Activated CD8-positive, alpha-beta memory T cell treated with anti-CD3 and anti-CD28 coated beads for 4 hours (primary cell): ENCODE measurements at regions not wholly inside any gene's neighbourhood (a gene's known extent, or its start where the extent isn't known, plus 50 kb on each side); places are given as distances from the start of the nearest gene placed in this dataset.
"Not testable (repeated sequence)": the region's sequence is repeated elsewhere in the genome, so short reads cannot be mapped to it uniquely, and the experiment has no call there.

ENCODE experiments used
- DNase-seq, 2 donors: peaks; one replicate each; pipeline ENCODE4 v3.0.0-alpha.2; 2020; ENCODE audit warnings: low read depth in 2 of 2

DNA sequence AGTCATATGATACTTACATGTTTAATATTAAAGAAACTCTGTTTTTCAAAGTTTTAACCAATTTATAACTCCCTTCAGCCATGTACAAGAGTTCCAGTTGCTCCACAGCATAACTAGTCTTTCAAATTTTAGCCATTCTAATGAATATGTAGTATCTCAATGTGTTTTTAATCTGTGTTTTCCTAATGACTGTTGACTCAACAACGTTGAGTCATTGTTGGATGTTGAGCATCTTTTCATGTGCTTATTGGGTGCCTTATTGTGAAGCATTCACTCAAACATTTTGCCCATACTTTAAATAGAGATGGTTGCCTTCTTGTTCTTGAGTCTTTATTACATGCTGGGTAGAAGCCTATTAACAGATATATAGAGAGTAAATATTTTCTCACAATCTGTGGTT, 240.2 kb upstream of the LYPLAL1 start:
- no peak for DNase-seq

DNA sequence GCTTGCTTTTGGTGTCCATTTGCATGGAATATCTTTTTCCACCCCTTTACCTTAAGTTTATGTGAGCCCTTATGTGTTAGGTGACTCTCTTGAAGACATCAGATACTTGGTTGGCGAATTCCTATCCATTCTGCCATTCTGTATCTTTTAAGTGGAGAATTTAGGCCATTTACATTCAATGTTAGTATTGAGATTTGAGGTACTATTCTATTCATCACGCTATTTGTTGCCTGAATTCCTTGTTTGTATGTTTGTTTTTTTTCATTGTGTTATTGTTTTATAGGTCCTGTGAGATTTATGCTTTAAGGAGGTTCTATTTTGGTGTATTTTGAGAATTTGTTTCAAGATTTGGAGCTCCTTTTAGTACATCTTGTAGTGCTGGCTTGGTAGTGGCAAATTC, 238.3 kb upstream of the LYPLAL1 start:
- not testable (repeated sequence) for DNase-seq

DNA sequence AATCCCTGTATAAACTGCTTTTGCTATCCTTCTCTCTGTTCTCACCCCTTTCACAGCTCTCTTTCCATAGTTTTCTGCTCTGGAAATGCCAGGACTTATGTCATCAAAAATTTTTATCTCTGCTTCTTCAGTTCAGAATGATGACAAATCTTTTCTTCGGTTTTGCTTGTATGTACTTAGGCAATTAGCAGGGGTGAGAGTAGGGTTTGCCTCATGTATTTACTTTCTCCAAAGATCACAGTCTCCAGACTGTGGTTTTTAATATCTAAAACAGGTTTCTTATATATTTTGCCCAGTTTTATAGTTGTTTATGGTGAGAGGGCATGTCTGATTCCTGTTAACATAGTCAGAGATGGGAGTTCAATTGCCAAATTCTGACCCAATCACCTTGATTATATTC, 235.4 kb upstream of the LYPLAL1 start:
- DNase-seq, result no peak

DNA sequence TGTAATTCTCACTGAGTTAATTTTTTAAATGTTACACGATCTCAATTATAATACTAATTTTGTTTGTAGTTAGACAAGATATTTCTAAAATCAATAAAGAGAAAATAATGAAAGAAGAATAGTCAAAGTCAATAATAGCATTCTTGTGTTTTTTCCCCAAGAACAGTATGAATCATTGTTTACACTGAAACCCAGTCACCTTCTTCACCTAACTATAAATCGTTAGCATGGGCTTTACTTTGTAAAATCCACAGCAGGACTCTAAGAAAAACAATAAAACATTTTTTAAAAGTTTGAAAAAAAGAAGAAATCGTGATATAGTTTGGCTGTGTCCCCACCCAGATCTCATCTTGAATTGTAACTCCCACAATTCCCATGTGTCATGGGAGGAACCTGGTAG, 234.6 kb upstream of the LYPLAL1 start:
- DNase-seq, result no peak

DNA sequence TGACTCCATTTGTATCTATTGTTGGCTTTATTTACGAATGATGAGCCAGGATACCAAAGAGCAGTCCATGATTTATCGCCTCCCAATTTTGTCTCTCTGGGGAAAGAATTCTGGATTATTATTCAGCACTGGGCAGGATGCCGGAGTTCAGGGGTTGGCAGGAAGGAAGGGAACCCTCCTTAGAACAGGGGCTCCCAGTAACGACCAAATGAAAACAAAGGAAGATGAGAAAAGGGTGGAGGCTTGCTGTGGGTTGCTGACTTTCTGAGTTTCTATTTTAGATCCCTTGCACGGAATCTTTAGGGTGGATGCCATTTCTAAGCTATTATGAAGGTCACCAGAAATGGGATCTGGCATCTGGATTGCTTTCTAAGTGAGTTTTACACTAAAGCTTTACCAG, 231.2 kb upstream of the LYPLAL1 start:
- DNase-seq, result no peak

DNA sequence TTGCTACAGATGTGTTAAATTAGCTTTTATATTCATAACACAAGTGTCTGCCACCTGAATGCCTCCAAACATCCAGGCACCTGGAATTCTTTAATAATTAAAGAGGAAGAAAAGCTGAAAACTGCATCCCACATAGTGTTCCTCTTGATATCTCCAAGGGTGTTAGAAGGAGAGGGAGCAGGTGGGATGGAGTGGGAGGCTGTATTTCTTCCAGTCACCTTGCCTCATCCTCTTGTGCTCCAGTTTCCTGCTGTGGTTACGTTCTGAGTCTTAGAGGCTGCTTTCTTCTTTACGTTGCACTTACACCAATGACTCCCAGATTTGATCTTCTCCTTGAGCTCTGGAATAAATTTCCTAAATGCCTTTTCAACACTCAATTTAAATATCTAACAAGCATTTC, 230.3 kb upstream of the LYPLAL1 start:
- no peak for DNase-seq

DNA sequence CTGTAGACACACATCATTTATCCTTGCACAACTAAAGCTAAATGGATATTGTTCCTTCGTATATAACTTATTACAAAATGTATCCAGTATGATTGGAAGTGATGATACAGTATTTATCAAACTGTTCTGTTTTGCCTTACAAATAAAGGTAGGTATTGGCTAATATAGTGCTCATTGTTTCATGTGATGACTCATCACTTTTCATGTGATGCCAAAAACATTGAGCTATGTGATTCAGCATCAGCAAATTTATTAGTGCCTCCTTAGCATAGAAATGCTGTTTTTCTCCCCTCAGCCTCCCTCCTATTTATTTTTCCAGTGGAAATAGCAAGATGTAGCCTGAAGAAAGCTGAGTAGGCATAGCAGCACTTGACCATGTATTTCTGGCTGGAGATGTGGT, 228.6 kb upstream of the LYPLAL1 start:
- no peak for DNase-seq

DNA sequence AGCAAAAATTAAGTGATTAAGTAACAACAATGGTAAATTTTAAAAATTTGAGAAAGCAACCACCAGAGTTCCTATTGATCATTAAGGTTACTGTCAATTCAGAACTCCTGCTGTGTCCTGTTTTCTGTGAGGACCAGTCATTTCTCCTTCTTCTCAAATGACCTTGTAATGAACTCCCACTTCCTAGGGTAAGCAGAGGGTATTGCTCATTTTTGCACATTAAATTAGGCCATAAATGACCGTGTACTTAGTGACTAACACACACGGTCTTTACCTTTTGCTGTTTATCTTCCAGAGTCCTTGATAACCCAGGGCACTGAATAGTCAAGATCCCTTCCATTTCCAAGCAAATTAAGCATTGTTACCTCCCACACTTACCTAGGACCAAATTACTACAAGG, 227.5 kb upstream of the LYPLAL1 start:
- DNase-seq, result no peak

DNA sequence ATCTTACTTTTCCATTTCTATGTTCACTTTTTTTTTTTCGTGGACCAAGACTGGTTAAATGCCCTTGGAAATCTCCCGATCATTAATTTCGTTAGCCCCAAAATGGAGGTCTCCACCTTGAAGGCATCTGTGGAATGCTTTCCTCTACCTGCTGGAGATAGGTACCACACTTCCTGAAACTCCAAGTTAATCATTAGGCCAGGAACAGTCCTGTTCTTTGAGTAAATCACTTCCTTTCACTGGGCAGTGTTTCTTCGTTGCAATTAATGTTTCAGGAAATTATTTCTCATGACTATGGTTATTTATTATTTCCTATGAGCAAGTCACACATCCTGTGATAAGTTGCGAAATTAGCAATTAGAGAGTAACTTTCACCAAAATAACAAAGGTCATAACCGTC, 225.2 kb upstream of the LYPLAL1 start:
- no peak for DNase-seq

DNA sequence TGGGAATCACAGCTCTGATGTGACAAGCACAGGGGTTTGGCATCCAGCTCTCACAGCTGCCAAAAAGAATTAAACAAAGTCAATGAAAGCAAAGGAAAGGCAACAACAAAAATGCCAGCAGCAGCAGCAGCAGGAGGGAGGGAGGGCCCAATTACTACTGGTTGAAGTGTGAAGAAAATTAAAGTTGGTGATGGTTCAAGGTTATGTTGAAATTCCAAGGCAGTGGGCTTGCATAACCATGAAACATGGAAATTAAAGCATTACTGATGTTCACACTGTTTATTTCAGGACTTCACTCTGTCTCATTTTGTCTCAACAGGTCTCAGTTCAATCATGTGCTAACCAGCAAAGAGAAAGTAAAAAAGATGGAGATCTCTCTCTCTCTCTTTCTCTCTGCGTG, 220.3 kb upstream of the LYPLAL1 start:
- DNase-seq, result no peak

DNA sequence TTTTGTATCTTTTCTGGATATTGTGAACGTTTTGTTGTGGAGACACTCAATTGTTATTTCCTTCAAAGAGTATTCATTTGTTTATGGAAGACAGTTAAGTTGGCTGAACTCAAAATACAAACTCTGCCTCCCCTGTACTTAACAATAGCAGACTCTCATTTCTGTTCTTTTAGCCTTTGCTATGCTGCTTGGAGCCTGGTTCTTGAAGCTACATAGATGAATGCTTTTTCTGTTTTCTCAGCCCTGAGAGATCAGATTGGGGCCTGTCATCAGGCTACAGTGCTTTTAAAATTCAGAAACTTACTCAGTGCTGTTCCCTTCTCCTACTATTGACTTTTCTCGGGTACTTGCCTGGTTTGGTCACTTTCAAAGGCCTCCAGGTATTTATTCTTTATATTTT, 215.7 kb upstream of the LYPLAL1 start:
- no peak for DNase-seq

DNA sequence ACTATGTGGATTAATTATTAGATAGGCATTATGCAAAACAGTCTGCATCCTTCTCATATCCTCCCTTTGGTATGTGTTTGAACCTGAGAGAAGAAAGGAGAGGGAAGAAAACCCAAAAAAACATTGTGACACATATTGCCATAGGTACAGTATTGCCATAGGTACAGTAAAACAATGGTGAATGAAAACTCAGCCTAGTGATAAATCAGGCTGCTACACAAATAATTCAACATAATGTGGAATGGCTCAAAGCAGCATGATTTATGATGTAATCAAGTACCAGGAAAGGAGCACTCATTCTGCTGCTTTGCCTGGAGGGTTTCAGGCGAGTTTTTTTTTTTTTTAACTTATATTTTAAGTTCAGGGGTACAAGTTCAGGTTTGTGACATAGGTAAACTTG, 213.9 kb upstream of the LYPLAL1 start:
- DNase-seq, result no peak

DNA sequence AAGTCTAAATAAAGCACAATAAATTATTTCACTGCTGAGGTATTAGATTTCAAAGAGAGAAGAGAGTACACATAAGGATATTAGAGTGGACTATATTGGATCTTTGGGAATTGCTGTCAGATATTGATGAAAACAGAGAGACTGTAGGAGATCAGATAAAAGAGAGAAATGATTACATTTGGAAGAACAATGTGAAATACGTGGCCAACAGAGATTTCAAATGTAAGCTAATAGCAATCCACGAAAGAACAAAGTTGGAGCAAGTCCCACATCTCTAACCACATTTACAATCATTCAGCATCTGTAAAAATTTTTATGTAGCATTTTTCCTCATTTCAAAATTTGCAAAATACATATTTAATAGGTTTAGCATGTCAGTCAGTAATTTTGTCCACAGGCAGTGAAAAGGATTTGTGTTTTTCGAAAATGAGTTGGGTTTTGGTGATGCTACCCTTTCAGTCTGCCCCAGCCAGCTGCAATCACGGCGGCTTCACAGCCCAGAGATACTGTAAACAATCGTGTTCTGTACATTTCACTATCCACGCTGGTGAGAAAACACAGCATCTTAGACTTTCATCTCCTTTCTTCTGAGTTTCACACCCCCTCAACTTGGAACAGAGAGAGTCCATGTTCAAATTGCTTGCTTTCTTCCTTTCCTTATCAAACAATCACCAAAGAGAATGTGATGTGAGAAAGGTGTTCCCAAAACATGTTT, 209.1 kb upstream of the LYPLAL1 start:
- DNase-seq, result no peak

DNA sequence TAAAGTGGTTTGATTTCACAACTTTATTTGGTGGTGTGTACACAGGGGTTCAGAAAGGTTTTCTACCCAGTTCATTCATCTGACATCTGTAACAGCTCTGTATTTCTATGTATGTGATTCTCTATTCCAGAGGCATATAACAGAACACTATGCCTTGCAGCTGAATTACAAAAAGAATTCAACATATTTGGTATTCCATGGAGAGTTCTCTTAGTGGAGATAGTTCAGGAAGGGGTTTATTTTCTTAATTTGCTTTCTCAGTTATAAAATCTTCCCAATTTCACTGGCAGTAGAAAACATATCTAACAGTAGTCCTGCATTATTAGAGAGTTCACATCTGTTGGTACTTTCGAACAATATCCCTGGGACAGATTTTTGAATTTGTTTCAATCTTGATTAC, 207.9 kb upstream of the LYPLAL1 start:
- no peak for DNase-seq

DNA sequence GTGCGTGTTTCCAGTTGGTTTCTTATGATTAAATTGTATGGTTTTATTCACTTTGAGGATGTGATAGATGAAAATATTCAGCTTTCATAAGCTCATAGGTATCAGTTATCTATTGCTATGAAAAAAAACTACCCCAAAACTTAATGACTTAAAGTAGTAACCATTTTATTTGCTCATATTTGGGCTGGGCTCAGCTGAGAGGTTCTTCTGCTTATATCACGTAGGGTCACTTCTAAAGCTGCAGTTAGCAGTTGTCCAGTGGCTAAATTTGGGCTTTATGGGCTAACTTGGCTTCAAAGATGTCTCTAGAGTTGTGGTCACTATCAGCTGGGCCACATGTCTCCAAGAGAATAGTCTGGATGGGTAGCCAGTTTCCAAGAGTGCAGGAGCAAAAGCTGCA, 206.4 kb upstream of the LYPLAL1 start:
- no peak for DNase-seq

DNA sequence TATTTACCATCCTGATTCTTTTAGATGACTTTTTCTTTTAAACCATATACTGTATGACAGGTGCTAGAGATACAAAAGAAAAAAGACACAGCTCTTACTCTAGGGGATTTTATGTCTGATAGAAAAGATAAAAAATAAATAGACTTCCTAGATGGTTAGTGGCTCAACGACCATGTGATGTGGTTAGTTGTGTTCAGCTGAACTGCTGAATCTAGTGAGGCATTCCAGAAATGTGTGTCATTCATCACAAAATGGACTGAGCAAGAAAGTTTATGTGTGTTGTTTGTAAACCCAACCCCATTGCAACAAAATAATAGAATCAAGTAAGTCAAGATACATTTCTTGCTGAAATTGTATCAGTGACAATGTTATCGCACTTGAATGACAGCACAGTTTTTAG, 205.8 kb upstream of the LYPLAL1 start:
- no peak for DNase-seq

DNA sequence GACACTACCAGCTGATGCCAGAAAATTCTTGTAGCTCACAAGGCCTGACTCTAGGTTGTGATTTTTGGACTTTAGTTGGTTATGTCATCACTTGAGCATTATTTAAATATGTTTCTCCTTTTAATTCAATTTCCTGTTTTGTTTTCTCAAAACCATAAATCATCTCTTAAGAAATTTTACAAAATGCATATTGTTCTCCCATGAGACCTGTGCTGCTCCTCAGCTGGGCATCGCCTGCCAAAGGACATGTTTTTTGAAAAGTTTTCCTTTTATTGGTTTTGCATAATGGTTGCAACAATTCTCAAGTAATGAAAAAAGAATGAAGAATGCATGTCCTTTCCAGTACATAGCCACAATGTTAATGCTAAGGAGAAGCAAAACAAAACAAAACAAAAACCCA, 204.7 kb upstream of the LYPLAL1 start:
- DNase-seq, result no peak

DNA sequence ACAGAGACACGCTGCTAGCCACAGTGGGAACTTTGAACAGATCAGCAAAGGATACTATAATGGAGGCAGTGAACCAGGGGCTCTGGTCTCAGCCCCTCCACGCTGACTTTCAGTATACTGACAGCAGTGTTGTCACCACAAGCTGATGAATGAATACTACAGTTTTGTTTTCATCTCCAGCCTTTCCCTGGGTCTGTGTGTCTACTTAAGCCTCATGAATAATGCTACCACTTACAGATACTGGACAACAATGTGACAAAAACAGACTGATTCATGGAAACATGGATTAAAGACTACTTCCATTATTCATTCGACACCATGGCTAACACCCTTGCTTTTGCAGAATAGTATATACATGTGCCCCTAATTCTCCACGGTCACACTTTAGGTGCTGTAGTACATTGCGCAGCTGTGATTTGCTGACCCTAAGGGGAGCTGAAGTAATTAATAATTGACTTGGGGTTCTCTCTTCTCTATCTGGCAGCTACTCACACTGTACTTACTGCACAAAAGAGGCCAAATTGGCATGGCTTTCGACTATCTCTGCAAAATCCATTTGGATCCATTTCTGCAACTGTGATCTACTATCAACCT, 203.2 kb upstream of the LYPLAL1 start:
- DNase-seq, result no peak

DNA sequence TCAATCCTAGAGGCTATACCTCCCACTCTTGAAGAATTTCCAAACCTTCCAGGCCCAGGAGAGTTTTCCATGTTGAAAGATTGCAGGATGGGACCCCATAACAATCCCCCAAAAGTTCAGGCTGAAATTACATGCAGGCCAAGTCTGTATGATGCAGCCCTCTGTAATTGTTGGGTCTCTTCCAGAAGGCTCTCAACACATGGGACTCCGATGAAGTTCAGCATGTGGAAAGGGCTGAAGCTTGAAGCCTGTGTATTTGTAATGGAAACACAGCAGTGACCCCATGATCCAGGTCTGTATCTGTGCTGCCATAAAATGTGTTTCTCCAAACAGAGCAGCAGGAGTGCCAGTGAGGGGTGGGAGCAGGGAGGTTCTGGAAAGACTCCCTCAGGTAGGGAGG, 202.5 kb upstream of the LYPLAL1 start:
- DNase-seq, result no peak

DNA sequence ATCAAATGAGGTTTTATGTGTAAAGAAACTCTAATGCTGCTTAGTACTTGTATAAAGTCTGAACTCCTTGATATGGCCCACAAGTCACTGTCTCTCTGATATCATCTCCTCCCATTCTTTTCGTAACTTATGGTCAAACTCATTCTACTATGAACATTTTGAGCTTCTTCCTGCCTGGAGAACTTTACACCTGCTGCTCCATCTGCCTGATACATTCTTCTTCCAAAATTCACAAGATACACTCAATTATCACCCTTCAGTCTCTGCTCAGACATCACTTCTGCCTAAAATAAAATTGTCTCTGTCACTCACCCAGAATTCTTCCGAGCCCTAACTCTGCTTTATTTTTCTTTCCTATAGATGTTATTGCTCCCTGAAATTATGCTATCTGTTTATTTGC, 192.8 kb upstream of the LYPLAL1 start:
- DNase-seq, result no peak

DNA sequence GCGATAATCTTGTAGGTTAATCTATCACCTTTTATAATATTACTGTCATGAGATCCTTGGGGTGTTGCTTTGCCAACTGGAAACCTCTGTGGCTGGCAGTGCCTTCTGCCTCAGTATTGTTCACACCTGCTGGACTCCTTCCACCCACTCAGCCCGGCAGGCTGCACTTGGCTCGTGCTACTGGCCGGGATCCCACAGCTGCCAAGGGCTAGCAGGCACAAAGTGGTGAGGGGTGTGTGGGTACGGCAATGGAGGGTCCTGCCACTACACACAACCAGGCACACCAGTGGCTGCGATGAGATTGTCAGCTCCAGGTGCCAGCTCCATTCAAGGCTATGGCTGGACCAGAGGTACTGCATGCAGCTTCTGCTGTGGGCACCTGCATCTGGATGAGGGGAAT, 191.2 kb upstream of the LYPLAL1 start:
- DNase-seq, result no peak

DNA sequence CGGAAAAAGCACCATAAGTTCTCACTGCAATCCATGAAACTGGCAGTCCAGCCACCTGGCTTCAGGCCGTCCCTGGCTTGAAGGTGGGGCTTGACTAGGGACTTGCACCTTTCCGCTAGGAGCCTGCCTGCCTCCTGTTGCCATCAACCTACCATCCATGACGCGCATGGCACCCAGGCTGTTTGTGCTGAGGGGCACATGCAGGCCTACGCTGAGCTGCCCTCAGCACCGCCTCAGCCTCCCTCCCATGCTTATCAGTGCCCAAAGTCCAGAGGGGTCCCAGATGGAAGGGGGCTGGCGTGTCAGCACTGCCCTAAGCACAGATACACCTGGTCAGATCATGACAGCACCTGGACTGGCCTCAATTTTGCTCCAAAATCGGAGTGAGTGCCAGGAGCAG, 190.2 kb upstream of the LYPLAL1 start:
- DNase-seq, result no peak

DNA sequence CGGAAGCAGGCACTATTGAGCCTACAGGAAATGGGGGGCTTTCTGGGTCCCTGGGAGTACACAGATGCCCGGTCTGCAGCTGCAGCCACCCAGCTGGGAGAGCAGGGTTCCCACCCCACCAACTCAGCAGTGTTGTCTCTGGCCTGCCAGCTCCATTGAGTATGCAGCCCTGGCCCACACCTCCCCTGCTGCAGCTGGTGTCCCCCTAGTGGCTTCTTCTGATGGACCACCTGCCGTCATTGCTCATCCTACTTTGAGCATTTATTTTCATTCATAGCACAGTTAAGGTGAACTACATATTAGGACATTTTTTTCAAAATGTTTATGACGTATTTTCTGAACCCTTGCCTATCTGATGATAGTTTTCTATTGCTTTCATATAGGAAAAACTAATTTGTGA, 189.8 kb upstream of the LYPLAL1 start:
- DNase-seq, result no peak

DNA sequence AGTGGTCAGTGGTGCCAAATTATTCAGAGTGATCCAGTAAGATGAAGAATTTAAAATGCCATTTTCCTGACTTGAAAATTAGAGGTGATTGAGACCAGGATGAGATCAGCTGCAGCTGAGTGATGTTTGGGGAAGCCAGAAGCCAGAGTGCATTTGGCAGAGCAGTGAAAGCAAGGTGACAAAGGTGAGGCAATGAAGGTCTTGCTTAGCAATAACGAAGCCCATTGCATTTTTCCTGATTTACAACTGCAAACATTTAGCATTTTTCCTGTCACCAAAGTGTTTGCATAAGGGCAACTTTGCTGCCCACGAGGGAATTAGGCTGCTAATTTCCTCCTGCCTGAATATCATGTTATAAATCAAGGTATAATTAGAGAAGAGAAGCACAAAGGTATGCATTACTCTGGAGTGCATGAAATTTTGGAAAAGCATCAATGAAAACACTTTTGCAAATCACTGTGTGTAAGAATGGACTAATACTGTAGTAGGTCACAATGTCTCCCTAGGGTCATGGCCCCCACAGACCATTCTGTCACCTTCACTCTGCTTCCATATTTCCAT, 188.2 kb upstream of the LYPLAL1 start:
- no peak for DNase-seq
